Activated CD4-positive, alpha-beta T cell treated with anti-CD3 and anti-CD28 coated beads, Interleukin-2, amount 10 ng/mL, durations not matched to agents 7 days and 5 days (primary cell): ENCODE measurements at regions not wholly inside any gene's neighbourhood (a gene's known extent, or its start where the extent isn't known, plus 50 kb on each side); places are given as distances from the start of the nearest gene placed in this dataset.

ENCODE experiments used
- CTCF ChIA-PET: fragments of 350-600 bp; sonication (Branson Sonifier 250); formaldehyde crosslinking; loops from one replicate; lab custom pipeline; 2021; ENCODE audit warnings: antibody characterized with exemption; lab: Charles Lee
- POLR2A ChIA-PET: fragments of 350-600 bp; sonication (Branson Sonifier 250); formaldehyde crosslinking; loops from one replicate; lab custom pipeline; 2021; ENCODE audit warnings: antibody characterized with exemption; lab: Charles Lee
- DNase-seq: peaks from one replicate; pipeline ENCODE4 v3.0.0-alpha.2; 2020
- H3K27ac Mint-ChIP-seq: one replicate; pipeline ENCODE4 v1.8.0; 2021; ENCODE audit warnings: mild to moderate bottlenecking, moderate library complexity, mixed read lengths
- H3K27me3 Mint-ChIP-seq: one replicate; pipeline ENCODE4 v1.8.0; 2021; ENCODE audit warnings: mixed read lengths
- H3K36me3 Mint-ChIP-seq: one replicate; pipeline ENCODE4 v1.8.0; 2021; ENCODE audit warnings: low read depth, mixed read lengths
- H3K4me1 Mint-ChIP-seq: one replicate; pipeline ENCODE4 v1.8.0; 2021; ENCODE audit warnings: mixed read lengths
- H3K4me3 Mint-ChIP-seq: one replicate; pipeline ENCODE4 v1.8.0; 2021; ENCODE audit warnings: mild to moderate bottlenecking, moderate library complexity, mixed read lengths
- H3K9me3 Mint-ChIP-seq: one replicate; pipeline ENCODE4 v1.8.0; 2021; ENCODE audit warnings: mixed read lengths

DNA sequence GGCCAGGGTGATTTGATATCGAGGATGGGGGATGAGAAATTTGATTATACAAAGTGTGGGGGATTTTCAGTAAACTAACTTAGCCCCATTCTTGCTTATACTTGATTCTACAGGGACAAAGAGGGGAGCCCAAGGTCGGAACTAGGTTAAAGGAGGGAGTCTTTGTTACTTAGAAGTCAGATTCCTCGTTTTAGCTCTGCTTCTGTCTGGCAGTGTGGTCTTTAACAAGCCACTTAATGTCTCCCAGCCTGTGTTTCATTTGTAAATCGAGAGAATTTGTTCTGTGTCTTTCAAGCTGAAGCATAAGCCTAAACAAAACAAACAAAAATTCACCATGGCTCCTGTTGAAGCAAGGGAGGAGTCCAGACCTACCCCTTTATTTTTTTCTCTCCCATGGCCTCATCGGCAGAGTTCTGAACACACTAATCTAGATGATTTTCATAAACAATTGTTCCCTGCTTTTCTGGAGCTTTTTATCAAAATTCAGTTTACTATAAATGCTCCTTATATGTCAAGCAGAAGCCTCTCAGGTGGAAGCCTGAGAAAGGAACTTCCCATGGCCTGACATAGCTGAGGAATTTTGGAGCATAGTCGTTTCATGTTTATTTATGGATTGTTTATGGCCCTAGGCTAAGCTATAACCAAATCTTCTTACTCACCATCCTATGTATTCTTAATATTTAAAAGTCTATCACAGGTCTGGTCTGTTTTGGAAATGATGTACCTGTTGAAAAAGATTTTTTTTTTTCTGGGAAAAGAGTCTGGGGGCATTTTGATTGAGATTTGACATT lies 62.6 kb upstream of the SYTL5 start:
- ChIA-PET CTCF (no interaction called here), POLR2A (no interaction called here)
- DNase-seq: no peak
- Mint-ChIP-seq H3K4me3 (no peak overlapping the region), H3K4me1 (no peaks in the 10 kb centered on the region), H3K9me3 (no peaks in the 10 kb centered on the region), H3K36me3 (no peaks in the 10 kb centered on the region), H3K27me3 (peaks cover 6% of the 10 kb centered on the region), H3K27ac (no peak overlapping the region)

DNA sequence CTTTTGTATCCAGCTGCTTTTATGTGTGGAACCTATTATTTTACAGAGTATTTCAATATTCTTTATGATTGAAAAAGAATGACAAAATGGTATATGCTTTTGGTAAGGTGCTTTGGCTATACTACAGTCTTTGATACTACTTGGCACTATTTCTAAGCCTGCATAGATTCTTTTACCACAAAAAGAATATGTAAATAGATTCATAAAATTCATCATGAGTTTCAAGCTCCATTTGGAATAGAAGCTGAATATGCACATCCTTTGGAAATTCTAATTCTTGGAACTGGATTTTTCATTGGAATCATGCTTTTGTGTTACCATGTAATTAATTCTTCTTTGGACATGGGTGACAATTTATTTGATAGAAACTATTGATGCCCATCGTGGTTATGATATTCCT lies 60.2 kb upstream of the SYTL5 start:
- Mint-ChIP-seq H3K27ac (no peak overlapping the region), H3K4me1 (no peaks in the 10 kb centered on the region), H3K36me3 (no peaks in the 10 kb centered on the region), H3K9me3 (no peaks in the 10 kb centered on the region), H3K27me3 (peaks cover 6% of the 10 kb centered on the region), H3K4me3 (no peak overlapping the region)
- ChIA-PET CTCF (no interaction called here), POLR2A (no interaction called here)
- no peak for DNase-seq

GRCh38 chrX:37955273-37955672 lies 51.1 kb upstream of the SYTL5 start:
- Mint-ChIP-seq H3K4me1 (peaks cover 3% of the 10 kb centered on the region), H3K36me3 (no peaks in the 10 kb centered on the region), H3K27me3 (no peaks in the 10 kb centered on the region), H3K4me3 (no peak overlapping the region), H3K27ac (no peak overlapping the region), H3K9me3 (no peaks in the 10 kb centered on the region)
- ChIA-PET CTCF (no interaction called here), POLR2A (no interaction called here)
- no peak for DNase-seq

GRCh38 chrX:37956223-37956622 lies 50.1 kb upstream of the SYTL5 start:
- Mint-ChIP-seq H3K4me3 (no peak overlapping the region), H3K9me3 (no peaks in the 10 kb centered on the region), H3K27ac (no peak overlapping the region), H3K36me3 (no peaks in the 10 kb centered on the region), H3K27me3 (no peaks in the 10 kb centered on the region), H3K4me1 (peaks cover 4% of the 10 kb centered on the region)
- ChIA-PET CTCF (no interaction called here), POLR2A (no interaction called here)
- DNase-seq: no peak
